H1 (cell line): ENCODE measurements at regions not wholly inside any gene's neighbourhood (a gene's known extent, or its start where the extent isn't known, plus 50 kb on each side); places are given as distances from the start of the nearest gene placed in this dataset.

Source experiments
- CREB1 ChIP-seq: IDR thresholded peaks from 2 replicates; pipeline ENCODE4 v1.6.1; 2012; ENCODE audit warnings: inconsistent platforms
- EP300 ChIP-seq, 2 experiments: IDR thresholded peaks; 1 replicate in 1 of 2; 2 replicates in 1 of 2; pipeline ENCODE4 v1.6.1; 2011 to 2012; ENCODE audit warnings: low read depth in 2 of 2, low read length in 2 of 2, mild to moderate bottlenecking in 2 of 2, borderline replicate concordance in 1 of 2, inconsistent platforms in 1 of 2, moderate library complexity in 1 of 2
- EZH2 ChIP-seq: fragments of 200-600 bp; sonication (generic); IDR thresholded peaks from 2 replicates; pipeline ENCODE4 v1.7.1; 2012; ENCODE audit warnings: low read depth, mild to moderate bottlenecking, moderate library complexity, low read length, inconsistent platforms; ENCODE audit not compliant: severe bottlenecking
- JUND ChIP-seq: IDR thresholded peaks from 2 replicates; pipeline ENCODE4 v1.6.1; 2011; ENCODE audit warnings: mild to moderate bottlenecking, improper control_type of control experiment, low read length
- SAP30 ChIP-seq: fragments of 300-600 bp; sonication (generic); IDR thresholded peaks from 2 replicates; pipeline ENCODE4 v1.7.1; 2012; ENCODE audit warnings: low read length, moderate library complexity, mild to moderate bottlenecking, inconsistent platforms; ENCODE audit not compliant: insufficient read depth, insufficient replicate concordance
- SP1 ChIP-seq: IDR thresholded peaks from 2 replicates; pipeline ENCODE4 v1.6.1; 2011; ENCODE audit warnings: low read depth, low read length
- ZNF274 ChIP-seq: IDR thresholded peaks from 2 replicates; pipeline ENCODE4 v1.7.0; 2012; ENCODE audit warnings: low read length, borderline replicate concordance; ENCODE audit errors: extremely low read depth
- TF ChIP-seq, protein P1 (sequence below): fragments of 300-600 bp; sonication (generic); IDR thresholded peaks from 2 replicates; pipeline ENCODE4 v1.7.1; 2012; ENCODE audit warnings: low read length, moderate library complexity, mild to moderate bottlenecking, inconsistent platforms; ENCODE audit not compliant: insufficient replicate concordance
- TF ChIP-seq, protein P2 (sequence below): IDR thresholded peaks from 2 replicates; pipeline ENCODE4 v1.6.1; 2011; ENCODE audit warnings: low read depth, mild to moderate bottlenecking, low read length; ENCODE audit not compliant: insufficient read depth
- TF ChIP-seq, protein P3 (sequence below): IDR thresholded peaks from 2 replicates; pipeline ENCODE4 v1.6.1; 2011; ENCODE audit warnings: low read length, improper control_type of control experiment

DNA sequence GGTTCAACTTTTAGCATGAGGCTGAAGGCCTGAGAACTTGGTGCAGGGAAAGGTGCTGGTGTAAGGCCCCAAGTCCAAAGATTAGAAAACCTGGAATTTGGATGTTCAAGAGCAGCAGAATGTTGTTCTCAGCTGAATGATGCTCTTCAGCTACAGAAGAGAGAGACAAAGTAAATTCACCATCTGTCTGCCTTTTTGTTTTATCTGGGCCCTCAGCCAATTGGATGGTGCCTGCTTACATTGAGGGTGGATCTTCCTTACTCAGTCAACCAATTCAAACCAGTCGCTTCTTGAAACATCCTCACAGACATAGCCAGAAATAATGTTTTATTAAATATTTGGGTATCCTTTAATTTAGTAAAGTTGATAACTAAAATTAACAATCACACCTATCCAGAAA, 748.2 kb upstream of the ADAMTS5 start (continued):
- TF ChIP-seq, protein P1, sequence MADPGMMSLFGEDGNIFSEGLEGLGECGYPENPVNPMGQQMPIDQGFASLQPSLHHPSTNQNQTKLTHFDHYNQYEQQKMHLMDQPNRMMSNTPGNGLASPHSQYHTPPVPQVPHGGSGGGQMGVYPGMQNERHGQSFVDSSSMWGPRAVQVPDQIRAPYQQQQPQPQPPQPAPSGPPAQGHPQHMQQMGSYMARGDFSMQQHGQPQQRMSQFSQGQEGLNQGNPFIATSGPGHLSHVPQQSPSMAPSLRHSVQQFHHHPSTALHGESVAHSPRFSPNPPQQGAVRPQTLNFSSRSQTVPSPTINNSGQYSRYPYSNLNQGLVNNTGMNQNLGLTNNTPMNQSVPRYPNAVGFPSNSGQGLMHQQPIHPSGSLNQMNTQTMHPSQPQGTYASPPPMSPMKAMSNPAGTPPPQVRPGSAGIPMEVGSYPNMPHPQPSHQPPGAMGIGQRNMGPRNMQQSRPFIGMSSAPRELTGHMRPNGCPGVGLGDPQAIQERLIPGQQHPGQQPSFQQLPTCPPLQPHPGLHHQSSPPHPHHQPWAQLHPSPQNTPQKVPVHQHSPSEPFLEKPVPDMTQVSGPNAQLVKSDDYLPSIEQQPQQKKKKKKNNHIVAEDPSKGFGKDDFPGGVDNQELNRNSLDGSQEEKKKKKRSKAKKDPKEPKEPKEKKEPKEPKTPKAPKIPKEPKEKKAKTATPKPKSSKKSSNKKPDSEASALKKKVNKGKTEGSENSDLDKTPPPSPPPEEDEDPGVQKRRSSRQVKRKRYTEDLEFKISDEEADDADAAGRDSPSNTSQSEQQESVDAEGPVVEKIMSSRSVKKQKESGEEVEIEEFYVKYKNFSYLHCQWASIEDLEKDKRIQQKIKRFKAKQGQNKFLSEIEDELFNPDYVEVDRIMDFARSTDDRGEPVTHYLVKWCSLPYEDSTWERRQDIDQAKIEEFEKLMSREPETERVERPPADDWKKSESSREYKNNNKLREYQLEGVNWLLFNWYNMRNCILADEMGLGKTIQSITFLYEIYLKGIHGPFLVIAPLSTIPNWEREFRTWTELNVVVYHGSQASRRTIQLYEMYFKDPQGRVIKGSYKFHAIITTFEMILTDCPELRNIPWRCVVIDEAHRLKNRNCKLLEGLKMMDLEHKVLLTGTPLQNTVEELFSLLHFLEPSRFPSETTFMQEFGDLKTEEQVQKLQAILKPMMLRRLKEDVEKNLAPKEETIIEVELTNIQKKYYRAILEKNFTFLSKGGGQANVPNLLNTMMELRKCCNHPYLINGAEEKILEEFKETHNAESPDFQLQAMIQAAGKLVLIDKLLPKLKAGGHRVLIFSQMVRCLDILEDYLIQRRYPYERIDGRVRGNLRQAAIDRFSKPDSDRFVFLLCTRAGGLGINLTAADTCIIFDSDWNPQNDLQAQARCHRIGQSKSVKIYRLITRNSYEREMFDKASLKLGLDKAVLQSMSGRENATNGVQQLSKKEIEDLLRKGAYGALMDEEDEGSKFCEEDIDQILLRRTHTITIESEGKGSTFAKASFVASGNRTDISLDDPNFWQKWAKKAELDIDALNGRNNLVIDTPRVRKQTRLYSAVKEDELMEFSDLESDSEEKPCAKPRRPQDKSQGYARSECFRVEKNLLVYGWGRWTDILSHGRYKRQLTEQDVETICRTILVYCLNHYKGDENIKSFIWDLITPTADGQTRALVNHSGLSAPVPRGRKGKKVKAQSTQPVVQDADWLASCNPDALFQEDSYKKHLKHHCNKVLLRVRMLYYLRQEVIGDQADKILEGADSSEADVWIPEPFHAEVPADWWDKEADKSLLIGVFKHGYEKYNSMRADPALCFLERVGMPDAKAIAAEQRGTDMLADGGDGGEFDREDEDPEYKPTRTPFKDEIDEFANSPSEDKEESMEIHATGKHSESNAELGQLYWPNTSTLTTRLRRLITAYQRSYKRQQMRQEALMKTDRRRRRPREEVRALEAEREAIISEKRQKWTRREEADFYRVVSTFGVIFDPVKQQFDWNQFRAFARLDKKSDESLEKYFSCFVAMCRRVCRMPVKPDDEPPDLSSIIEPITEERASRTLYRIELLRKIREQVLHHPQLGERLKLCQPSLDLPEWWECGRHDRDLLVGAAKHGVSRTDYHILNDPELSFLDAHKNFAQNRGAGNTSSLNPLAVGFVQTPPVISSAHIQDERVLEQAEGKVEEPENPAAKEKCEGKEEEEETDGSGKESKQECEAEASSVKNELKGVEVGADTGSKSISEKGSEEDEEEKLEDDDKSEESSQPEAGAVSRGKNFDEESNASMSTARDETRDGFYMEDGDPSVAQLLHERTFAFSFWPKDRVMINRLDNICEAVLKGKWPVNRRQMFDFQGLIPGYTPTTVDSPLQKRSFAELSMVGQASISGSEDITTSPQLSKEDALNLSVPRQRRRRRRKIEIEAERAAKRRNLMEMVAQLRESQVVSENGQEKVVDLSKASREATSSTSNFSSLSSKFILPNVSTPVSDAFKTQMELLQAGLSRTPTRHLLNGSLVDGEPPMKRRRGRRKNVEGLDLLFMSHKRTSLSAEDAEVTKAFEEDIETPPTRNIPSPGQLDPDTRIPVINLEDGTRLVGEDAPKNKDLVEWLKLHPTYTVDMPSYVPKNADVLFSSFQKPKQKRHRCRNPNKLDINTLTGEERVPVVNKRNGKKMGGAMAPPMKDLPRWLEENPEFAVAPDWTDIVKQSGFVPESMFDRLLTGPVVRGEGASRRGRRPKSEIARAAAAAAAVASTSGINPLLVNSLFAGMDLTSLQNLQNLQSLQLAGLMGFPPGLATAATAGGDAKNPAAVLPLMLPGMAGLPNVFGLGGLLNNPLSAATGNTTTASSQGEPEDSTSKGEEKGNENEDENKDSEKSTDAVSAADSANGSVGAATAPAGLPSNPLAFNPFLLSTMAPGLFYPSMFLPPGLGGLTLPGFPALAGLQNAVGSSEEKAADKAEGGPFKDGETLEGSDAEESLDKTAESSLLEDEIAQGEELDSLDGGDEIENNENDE: no peak
- TF ChIP-seq, protein P2, sequence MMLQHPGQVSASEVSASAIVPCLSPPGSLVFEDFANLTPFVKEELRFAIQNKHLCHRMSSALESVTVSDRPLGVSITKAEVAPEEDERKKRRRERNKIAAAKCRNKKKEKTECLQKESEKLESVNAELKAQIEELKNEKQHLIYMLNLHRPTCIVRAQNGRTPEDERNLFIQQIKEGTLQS: no peak
- TF ChIP-seq EP300 (IDR thresholded peaks at IDR 0.05; ENCODE audit: borderline replicate concordance in 1 of 2, low read depth in 2 of 2, low read length in 2 of 2) (no peak), CREB1 (no peak), ZNF274 (no peak), EZH2 (no peak), SP1 (no peak), SAP30 (no peak), JUND (no peak)
- TF ChIP-seq, protein P3, sequence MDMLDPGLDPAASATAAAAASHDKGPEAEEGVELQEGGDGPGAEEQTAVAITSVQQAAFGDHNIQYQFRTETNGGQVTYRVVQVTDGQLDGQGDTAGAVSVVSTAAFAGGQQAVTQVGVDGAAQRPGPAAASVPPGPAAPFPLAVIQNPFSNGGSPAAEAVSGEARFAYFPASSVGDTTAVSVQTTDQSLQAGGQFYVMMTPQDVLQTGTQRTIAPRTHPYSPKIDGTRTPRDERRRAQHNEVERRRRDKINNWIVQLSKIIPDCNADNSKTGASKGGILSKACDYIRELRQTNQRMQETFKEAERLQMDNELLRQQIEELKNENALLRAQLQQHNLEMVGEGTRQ: no peak
